ENCODE measurements at regions not wholly inside any gene's neighbourhood (a gene's known extent, or its start where the extent isn't known, plus 50 kb on each side); places are given as distances from the start of the nearest gene placed in this dataset.
"Not testable (repeated sequence)": the region's sequence is repeated elsewhere in the genome, so short reads cannot be mapped to it uniquely, and the experiment has no call there.

DNA sequence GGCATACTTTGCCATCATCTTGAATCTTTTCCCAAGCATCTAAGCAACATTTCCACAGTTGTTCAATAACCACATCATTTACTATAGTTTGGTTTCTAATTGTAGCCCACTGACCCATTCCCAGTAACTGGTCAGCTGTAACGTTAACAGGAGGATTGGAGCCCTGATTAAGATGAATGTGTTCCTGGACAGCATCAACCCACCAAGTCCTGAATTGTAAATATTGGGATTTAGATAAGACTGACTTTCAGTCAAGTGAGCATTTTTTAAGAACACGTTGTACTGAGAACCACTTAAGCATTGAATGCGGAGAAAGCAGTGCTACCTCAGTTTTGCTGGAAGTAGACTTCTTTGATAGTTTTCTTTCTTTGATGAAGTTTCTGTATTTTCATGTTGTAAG lies 53.3 kb upstream of the ARL4D start:
- not testable (repeated sequence) for ATAC-seq, H3K27ac Mint-ChIP-seq, H3K27me3 Mint-ChIP-seq, DNase-seq, H3K4me3 Mint-ChIP-seq
- peaks cover 50% of the 10 kb centered on the region for H3K36me3 Mint-ChIP-seq (ENCODE audit: low read depth)
- H3K4me1 Mint-ChIP-seq, result peaks cover 29% of the 10 kb centered on the region
- H3K9me3 Mint-ChIP-seq, result peaks cover 33% of the 10 kb centered on the region

- ATAC-seq (no peak), DNase-seq (no peak)
- H3K4me3 Mint-ChIP-seq, result no peak overlapping the region
- peaks cover 29% of the 10 kb centered on the region for H3K4me1 Mint-ChIP-seq
- H3K36me3 Mint-ChIP-seq (ENCODE audit: low read depth), result peaks cover 45% of the 10 kb centered on the region
- H3K27ac Mint-ChIP-seq, result no peak overlapping the region
- no peaks in the 10 kb centered on the region for H3K27me3 Mint-ChIP-seq
- H3K9me3 Mint-ChIP-seq, result peaks cover 29% of the 10 kb centered on the region
Measured at GRCh38 chr17:43344685-43345084, 54.1 kb upstream of the ARL4D start.

GRCh38 chr17:43342589-43342890 lies 56.3 kb upstream of the ARL4D start:
- no peak for DNase-seq
- H3K27me3 Mint-ChIP-seq, result no peaks in the 10 kb centered on the region
- H3K4me1 Mint-ChIP-seq, result peaks cover 29% of the 10 kb centered on the region
- H3K4me3 Mint-ChIP-seq, result no peak overlapping the region
- peaks cover 12% of the 10 kb centered on the region for H3K9me3 Mint-ChIP-seq
- peaks cover 25% of the 10 kb centered on the region for H3K36me3 Mint-ChIP-seq (ENCODE audit: low read depth)
- peak overlapping the region; percentile 92 for H3K27ac Mint-ChIP-seq
- no peak for ATAC-seq

DNA sequence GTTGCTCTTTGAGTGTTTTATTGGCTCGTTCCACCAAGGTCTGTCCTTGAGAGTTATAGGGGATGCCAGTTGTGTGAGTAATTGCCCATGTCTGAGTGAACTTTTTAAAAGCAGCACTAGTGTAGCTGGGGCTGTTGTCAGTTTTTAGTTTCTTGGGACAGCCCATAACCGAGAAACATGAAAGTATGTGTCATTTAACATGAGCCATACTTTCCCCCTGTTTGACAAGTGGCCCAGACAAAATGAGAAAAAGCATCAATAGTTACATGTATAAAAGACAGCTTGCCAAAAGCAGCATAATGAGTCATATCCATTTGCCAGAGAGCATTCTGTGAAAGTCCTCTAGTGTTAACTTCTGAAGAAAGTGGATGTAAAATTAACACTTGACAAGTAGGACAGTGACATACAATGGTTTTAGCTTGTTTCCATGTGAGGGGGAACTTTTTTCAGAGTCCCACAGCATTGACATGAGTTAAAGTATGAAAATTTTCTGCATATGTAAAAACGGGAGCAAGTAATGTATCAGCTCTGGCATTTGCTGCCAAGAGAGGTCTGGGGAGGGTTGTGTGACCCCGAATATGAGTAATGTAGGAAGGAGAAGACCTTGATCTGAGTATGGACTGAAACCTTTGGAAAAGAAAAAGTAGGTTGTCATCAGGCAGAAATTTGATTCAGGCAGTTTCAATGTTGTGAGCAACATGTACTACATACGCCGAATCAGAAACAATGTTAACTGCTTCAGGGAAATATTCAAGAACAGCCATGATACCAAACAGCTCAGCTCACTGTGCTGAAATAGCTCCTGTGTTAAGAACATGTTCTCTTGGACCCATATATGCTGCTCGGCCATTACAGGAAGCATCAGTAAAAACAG lies 56.8 kb upstream of the ARL4D start:
- peak; percentile 96 for ATAC-seq
- peak overlapping the region; percentile 92 for H3K27ac Mint-ChIP-seq

DNA sequence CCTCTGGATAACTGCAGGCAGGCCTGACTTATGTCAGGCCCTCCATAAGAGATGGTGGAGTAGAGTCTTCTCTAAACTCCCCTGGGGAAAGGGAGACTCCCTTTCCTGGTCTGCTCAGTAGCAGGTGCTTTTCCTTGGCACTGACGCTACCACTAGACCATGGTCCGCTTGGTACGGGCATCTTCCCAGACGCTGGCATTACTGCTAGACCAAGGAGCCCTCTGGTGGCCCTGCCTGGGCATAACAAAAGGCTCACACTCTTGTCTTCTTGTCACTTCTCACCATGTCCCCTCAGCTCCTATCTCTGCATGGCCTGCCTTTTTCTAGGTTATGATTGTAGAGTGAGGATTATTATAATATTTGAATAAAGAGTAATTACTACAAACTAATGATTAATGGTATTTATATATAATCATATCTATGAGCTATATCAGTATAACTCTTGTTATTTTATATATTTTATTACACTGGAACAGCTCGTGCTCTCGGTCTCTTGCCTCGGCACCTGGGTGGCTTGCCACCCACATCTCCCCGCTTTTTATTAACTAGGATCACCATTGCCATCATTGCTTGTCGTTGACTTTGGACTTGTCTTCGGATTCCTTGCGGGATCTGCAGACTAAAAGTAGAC lies 59.8 kb upstream of the ARL4D start:
- Mint-ChIP-seq H3K27me3 (no peaks in the 10 kb centered on the region), H3K27ac (no peak overlapping the region), H3K4me1 (peaks cover 31% of the 10 kb centered on the region), H3K9me3 (no peaks in the 10 kb centered on the region), H3K4me3 (no peak overlapping the region), H3K36me3 (ENCODE audit: low read depth) (peaks cover 14% of the 10 kb centered on the region)
- DNase-seq, result peak; percentile 69
- no peak for ATAC-seq

More for the DNA sequence above, 56.8 kb upstream of the ARL4D start:
- H3K27me3 Mint-ChIP-seq, result no peaks in the 10 kb centered on the region
- DNase-seq, result no peak
- peaks cover 20% of the 10 kb centered on the region for H3K36me3 Mint-ChIP-seq (ENCODE audit: low read depth)
- H3K4me3 Mint-ChIP-seq, result peak overlapping the region; percentile 15
- H3K9me3 Mint-ChIP-seq, result peaks cover 7% of the 10 kb centered on the region
- peaks cover 29% of the 10 kb centered on the region for H3K4me1 Mint-ChIP-seq

GRCh38 chr17:43337684-43338428 lies 60.9 kb upstream of the ARL4D start:
- H3K36me3 Mint-ChIP-seq (ENCODE audit: low read depth), result peaks cover 14% of the 10 kb centered on the region
- no peak overlapping the region for H3K27ac Mint-ChIP-seq
- ATAC-seq (no peak), DNase-seq (no peak)
- H3K9me3 Mint-ChIP-seq, result no peaks in the 10 kb centered on the region
- H3K4me3 Mint-ChIP-seq, result no peak overlapping the region
- H3K27me3 Mint-ChIP-seq, result no peaks in the 10 kb centered on the region
- peaks cover 30% of the 10 kb centered on the region for H3K4me1 Mint-ChIP-seq

DNA sequence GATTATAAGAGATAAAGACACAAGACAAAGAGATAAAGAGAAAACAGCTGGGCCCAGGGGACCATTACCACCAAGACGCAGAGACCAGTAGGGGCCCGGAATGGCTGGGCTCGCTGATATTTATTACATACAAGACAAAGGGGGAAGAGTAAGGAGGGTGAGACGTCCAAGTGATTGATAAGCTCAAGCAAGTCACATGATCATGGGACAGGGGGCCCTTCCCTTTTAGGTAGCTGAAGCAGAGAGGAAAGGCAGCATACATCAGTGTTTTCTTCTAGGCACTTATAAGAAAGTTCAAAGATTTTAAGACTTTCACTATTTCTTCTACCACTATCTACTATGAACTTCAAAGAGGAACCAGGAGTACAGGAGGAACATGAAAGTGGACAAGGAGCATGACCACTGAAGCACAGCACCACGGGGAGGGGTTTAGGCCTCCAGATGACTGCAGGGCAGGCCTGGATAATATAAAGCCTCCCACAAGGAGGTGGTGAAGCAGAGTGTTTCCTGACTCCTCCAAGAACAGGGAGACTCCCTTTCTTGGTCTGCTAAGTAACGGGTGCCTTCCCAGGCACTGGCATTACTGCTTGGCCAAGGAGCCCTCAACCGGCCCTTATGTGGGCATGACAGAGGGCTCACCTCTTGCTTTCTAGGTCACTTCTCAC lies 63.9 kb upstream of the ARL4D start:
- ATAC-seq (no peak), DNase-seq (no peak)
- peaks cover 7% of the 10 kb centered on the region for H3K4me1 Mint-ChIP-seq
- H3K4me3 Mint-ChIP-seq, result no peak overlapping the region
- no peaks in the 10 kb centered on the region for H3K36me3 Mint-ChIP-seq (ENCODE audit: low read depth)
- H3K9me3 Mint-ChIP-seq, result no peaks in the 10 kb centered on the region
- H3K27ac Mint-ChIP-seq, result no peak overlapping the region
- H3K27me3 Mint-ChIP-seq, result no peaks in the 10 kb centered on the region

GRCh38 chr17:43333433-43333943 lies 65.3 kb upstream of the ARL4D start:
- H3K27ac Mint-ChIP-seq, result peak overlapping the region; percentile 52
- peaks cover 5% of the 10 kb centered on the region for H3K27me3 Mint-ChIP-seq
- H3K4me1 Mint-ChIP-seq, result peaks cover 7% of the 10 kb centered on the region
- H3K9me3 Mint-ChIP-seq, result no peaks in the 10 kb centered on the region
- no peaks in the 10 kb centered on the region for H3K36me3 Mint-ChIP-seq (ENCODE audit: low read depth)
- DNase-seq (no peak), ATAC-seq (no peak)
- no peak overlapping the region for H3K4me3 Mint-ChIP-seq

DNA sequence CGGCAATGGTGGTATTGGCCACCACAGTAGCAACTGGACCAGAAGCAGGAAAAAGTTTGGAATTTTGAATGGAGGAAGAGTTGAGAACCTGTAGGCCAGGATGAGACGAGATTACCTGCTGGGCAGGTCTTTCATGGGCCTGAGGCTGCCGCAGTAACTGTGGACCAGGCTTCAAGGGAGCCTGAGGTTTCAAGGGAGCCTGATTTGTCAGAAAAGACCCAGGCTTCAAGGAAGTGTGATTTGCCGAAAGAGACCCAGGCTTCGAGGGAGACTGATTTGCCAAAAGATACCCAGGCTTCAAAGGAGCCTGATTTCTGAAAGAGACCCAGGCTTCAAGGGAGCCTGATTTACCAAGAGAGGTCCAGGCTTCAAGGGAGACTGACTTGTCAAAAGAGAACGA lies 66.6 kb upstream of the ARL4D start:
- peaks cover 5% of the 10 kb centered on the region for H3K27me3 Mint-ChIP-seq
- no peaks in the 10 kb centered on the region for H3K36me3 Mint-ChIP-seq (ENCODE audit: low read depth)
- H3K4me3 Mint-ChIP-seq, result no peak overlapping the region
- no peaks in the 10 kb centered on the region for H3K9me3 Mint-ChIP-seq
- no peak for ATAC-seq
- H3K27ac Mint-ChIP-seq, result no peak overlapping the region
- DNase-seq, result no peak
- H3K4me1 Mint-ChIP-seq, result peaks cover 14% of the 10 kb centered on the region

DNA sequence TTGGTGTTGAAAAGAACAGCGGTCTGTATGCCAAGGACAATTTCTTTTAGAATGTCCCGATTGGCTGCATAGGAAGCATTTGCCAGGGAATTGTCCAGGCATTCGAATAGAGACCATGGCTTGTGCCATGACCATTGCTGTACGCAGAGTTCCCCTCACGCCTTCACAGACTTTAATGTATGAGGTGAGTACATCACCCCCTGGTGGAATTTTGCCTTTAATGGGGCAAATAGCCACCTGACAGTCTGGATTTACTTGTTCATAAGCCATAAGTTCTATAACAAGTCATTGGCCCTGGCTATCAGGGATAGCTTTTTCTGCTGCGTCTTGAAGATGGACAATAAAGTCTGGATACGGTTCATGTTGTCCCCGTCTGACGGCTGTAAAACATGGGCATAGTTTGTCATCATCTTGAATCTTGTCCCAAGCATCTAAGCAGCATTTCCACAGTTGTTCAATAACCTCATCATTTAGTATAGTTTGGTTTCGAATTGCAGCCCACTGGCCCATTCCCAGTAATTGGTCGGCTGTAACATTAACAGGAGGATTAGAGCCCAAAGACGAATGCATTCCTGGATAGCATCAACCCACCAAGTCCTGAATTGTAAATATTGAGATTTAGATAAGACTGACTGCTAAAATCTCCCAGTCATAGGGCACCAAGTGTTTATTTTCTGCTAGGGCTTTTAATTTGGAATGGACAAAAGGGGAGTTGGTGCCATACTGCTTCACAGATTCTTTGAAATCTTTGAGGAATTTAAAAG lies 67.7 kb upstream of the ARL4D start:
- Mint-ChIP-seq H3K4me3 (no peak overlapping the region), H3K27me3 (peaks cover 10% of the 10 kb centered on the region), H3K36me3 (ENCODE audit: low read depth) (no peaks in the 10 kb centered on the region), H3K9me3 (no peaks in the 10 kb centered on the region), H3K27ac (no peak overlapping the region), H3K4me1 (peaks cover 19% of the 10 kb centered on the region)
- ATAC-seq (no peak), DNase-seq (no peak)

GRCh38 chr17:43329183-43329582 lies 69.6 kb upstream of the ARL4D start:
- Mint-ChIP-seq H3K9me3 (no peaks in the 10 kb centered on the region), H3K27me3 (peaks cover 10% of the 10 kb centered on the region), H3K4me3 (no peak overlapping the region), H3K4me1 (peaks cover 22% of the 10 kb centered on the region), H3K36me3 (ENCODE audit: low read depth) (no peaks in the 10 kb centered on the region), H3K27ac (no peak overlapping the region)
- ATAC-seq (no peak), DNase-seq (no peak)

- Mint-ChIP-seq H3K4me3 (no peak overlapping the region), H3K9me3 (no peaks in the 10 kb centered on the region), H3K27ac (no peak overlapping the region), H3K36me3 (ENCODE audit: low read depth) (no peaks in the 10 kb centered on the region), H3K27me3 (peaks cover 10% of the 10 kb centered on the region), H3K4me1 (peaks cover 19% of the 10 kb centered on the region)
- DNase-seq, result no peak
- ATAC-seq, result no peak
Measured at GRCh38 chr17:43328650-43329049, 70.1 kb upstream of the ARL4D start.

DNA sequence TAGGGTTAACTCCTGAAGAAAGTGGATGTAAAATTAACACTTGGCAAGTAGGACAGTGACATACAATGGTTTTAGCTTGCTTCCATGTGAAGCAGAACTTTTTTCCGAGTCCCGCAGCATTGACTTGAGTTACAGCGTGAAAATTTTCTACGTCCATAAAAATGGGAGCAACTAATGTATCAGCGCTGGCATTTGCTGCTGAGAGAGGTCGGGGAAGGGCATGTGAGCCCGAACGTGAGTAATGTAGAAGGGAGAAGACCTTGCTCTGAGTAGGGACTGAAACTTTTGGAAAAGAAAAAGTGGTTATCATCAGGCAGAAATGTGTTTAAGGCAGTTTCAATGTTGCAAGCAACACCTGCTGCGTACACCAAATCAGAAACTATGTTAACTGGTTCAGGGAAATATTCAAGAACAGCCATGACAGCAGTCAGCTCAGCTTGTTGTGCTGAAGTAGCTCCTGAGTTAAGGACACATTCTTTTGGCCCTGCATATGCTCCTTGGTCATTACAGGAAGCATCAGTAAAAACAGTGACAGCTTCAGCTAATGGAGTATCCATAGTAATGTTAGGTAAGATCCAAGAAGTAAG lies 70.9 kb upstream of the ARL4D start:
- no peaks in the 10 kb centered on the region for H3K36me3 Mint-ChIP-seq (ENCODE audit: low read depth)
- H3K4me1 Mint-ChIP-seq, result peaks cover 17% of the 10 kb centered on the region
- H3K4me3 Mint-ChIP-seq, result no peak overlapping the region
- peaks cover 10% of the 10 kb centered on the region for H3K27me3 Mint-ChIP-seq
- ATAC-seq (no peak), DNase-seq (no peak)
- H3K27ac Mint-ChIP-seq, result peak overlapping the region; percentile 36
- H3K9me3 Mint-ChIP-seq, result no peaks in the 10 kb centered on the region

Data from activated naive CD8-positive, alpha-beta T cell treated with anti-CD3 and anti-CD28 coated beads, Interleukin-2, amount 50 U/mL, for 24 hours (primary cell).